ENCODE measurements at regions not wholly inside any gene's neighbourhood (a gene's known extent, or its start where the extent isn't known, plus 50 kb on each side); places are given as distances from the start of the nearest gene placed in this dataset.

DNA sequence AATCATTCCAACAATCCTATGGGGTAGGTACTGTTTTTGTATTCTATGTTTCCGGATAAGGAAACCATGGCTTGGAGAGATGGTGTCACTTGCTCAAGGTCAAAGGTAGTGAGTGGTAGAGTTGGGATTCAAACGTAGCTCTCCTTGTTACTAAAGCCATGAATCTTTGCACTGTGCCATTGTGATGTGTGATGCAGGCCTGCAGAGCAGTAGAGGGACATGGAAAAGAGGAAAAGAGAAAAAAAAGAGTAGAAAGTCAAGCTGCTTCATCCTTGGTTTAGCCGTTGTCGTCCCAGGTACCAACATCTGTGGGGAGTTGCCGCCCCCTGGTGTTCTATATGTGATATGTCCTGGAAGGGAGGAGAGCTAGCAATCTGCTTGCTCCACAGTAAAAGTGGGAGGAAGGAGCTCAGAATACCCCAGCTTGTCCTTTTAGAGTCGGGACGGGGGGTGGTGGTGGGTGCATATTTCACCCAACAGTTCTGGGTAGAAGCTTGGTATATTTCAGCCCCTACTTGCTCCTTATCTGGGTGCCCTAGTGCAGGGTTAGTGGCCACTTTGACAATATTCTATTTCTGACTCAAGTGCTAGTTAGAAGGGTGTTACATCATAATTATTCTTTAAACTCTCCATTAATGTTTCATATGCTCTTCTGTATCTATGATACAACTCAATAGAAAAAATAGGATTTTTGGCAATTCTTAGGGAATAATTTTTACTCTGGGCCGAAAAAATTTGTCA lies 98.4 kb downstream of the EBNA1BP2 start:
- TF ChIP-seq CTCF (IDR thresholded peaks at IDR 0.05) (peak in 3 of 4 experiments; percentile 88 to 92 (median 88)), POLR2AphosphoS5 (IDR thresholded peaks at IDR 0.05) (peak; percentile 28)

Data from gastroesophageal sphincter (tissue), 3 donors.